GM21515 (cell line): ENCODE measurements at regions not wholly inside any gene's neighbourhood (a gene's known extent, or its start where the extent isn't known, plus 50 kb on each side); places are given as distances from the start of the nearest gene placed in this dataset.

Experiments used
- ATAC-seq: cut with Tn5 transposase; IDR thresholded peaks from one replicate; pipeline ENCODE4 v1.9.1; 2021; ENCODE audit not compliant: unreplicated experiment

GRCh38 chr10:1858547-1858946 is 121.2 kb upstream of the ADARB2 start:
- ATAC-seq = no peak

GRCh38 chr10:1858048-1858447 is 120.7 kb upstream of the ADARB2 start:
- no peak for ATAC-seq

GRCh38 chr10:1855911-1856310 is 118.6 kb upstream of the ADARB2 start:
- no peak for ATAC-seq

- ATAC-seq = no peak
Observed at GRCh38 chr10:1854271-1854670, 116.9 kb upstream of the ADARB2 start.

GRCh38 chr10:1853801-1854200 is 116.5 kb upstream of the ADARB2 start:
- no peak for ATAC-seq

- no peak for ATAC-seq
Observed at GRCh38 chr10:1852841-1853240, 115.5 kb upstream of the ADARB2 start.

GRCh38 chr10:1851762-1852161 is 114.4 kb upstream of the ADARB2 start:
- ATAC-seq = no peak

GRCh38 chr10:1850971-1851527 is 113.7 kb upstream of the ADARB2 start:
- no peak for ATAC-seq

- ATAC-seq = no peak
Observed at GRCh38 chr10:1847361-1847760, 110.0 kb upstream of the ADARB2 start.

- ATAC-seq = no peak
Observed at GRCh38 chr10:1846032-1846431, 108.7 kb upstream of the ADARB2 start.

GRCh38 chr10:1841759-1842158 is 104.4 kb upstream of the ADARB2 start:
- ATAC-seq = no peak

GRCh38 chr10:1829712-1830111 is 92.4 kb upstream of the ADARB2 start:
- ATAC-seq = no peak

- ATAC-seq = peak; percentile 78
Observed at GRCh38 chr10:1824928-1825327, 87.6 kb upstream of the ADARB2 start.

- no peak for ATAC-seq
Observed at GRCh38 chr10:1814556-1814955, 77.2 kb upstream of the ADARB2 start.

- ATAC-seq = no peak
Observed at GRCh38 chr10:1809139-1809741, 71.9 kb upstream of the ADARB2 start.

GRCh38 chr10:1807924-1808323 is 70.6 kb upstream of the ADARB2 start:
- ATAC-seq = no peak

- no peak for ATAC-seq
Observed at GRCh38 chr10:1807196-1807595, 69.9 kb upstream of the ADARB2 start.

- no peak for ATAC-seq
Observed at GRCh38 chr10:1802413-1802812, 65.1 kb upstream of the ADARB2 start.

GRCh38 chr10:1788401-1788800 is 51.1 kb upstream of the ADARB2 start:
- no peak for ATAC-seq
